Brain pericyte (primary cell): ENCODE measurements at regions not wholly inside any gene's neighbourhood (a gene's known extent, or its start where the extent isn't known, plus 50 kb on each side); places are given as distances from the start of the nearest gene placed in this dataset.
"Not testable (repeated sequence)": the region's sequence is repeated elsewhere in the genome, so short reads cannot be mapped to it uniquely, and the experiment has no call there.

Experiments used
- DNase-seq: peaks from one replicate; pipeline ENCODE4 v3.0.0-alpha.2; 2012; ENCODE audit warnings: low read depth, low spot score

DNA sequence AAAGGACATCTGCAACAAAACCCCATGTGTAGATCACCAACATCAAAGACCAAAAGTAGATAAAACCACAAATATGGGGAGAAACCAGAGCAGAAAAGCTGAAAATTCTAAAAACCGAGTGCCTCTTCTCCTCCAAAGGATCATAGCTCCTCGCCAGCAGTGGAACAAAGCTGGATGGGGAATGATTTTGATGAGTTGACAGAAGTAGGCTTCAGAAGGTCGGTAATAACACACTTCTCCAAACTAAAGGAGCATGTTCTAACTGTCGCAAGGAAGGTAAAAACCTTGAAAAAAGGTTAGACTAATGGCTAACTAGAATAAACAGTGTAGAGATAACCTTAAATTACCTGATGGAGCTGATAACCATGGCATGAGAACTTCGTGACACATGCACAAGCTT, 109.9 kb upstream of the SYNCRIP start:
- no peak for DNase-seq

DNA sequence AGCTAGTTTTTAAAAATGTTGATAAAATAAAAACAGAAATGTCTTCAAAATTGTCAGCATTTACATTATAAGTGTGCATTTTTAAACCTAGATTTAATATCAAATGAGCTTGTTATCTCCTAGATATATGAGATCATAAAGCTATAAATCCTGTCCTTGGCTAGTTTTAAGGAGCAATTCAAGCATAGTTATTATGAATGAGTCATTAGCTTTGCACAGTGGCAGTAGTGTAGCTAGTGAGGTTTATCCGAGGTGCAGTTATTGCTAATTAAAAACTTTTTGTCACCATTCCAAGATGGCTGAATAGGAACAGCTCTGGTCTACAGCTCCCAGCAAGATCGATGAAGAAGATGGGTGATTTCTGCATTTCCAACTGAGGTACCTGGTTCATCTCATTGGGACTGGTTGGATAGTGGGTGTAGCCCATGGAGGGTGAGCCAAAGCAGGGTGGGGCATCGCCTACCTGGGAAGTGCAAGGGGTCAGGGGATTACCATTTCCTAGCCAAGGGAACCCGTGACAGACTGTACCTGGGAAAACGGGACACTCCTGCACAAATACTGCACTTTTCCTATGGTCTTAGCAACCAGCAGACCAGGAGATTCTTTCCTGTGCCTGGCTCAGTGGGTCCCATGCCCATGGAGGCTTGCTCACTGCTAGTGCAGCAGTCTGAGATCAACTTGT, 108.8 kb upstream of the SYNCRIP start:
- DNase-seq: no peak

DNA sequence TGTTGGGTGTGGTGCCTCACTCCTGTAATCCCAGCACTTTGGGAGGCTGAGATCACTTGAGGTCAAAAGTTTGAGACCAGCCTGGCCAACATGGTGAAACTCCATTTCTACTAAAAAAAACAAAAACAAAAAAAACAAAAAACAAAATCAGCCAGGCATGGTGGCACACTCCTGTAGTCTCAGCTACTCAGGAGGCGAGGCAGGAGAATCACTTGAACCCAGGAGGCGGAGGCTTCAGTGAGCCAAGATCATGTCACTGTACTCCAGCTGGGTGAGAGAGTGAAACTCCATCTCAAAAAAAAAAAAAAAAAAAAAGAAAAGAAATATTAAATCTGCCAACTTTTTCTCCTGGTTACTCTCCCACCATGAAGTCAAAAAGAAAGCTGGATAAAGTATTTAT, 107.5 kb upstream of the SYNCRIP start:
- DNase-seq: not testable (repeated sequence)

DNA sequence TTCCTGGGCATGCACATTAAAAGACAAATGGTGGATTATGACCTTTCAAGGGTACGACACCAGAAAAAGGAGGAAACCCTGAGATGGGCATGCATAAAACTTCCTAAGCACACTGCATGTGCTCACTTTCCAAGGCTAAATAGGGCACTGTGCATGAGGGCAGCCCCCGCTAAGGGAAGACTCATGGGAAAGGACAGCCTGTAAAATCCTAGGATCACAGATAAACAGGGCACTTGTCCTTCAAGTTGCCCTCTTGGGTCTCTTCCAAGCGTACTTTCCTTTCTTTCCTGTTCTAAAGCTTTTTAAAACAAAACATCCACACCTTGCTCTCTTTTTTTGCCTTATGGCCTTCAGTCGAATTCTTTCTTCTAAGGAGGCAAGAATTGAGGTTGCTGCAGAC, 106.5 kb upstream of the SYNCRIP start:
- DNase-seq: no peak

DNA sequence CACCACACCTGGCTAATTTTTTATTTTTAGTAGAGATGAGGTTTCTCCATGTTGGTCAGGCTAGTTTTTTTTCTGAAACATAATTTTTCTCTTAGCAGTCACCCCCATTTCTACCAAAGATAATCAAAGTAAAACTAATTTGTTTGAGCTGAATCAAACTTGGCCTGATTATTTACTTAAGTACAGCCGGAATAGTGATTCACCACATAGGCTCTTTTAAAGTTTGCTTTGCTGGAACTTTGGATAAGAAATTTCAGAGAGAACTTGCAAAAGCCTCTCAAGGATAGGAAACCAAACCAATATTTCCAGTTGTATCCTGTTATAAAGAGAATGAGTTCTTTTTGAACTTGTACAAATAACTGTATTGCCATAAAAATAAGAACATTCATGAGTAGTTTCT, 105.0 kb upstream of the SYNCRIP start:
- no peak for DNase-seq

DNA sequence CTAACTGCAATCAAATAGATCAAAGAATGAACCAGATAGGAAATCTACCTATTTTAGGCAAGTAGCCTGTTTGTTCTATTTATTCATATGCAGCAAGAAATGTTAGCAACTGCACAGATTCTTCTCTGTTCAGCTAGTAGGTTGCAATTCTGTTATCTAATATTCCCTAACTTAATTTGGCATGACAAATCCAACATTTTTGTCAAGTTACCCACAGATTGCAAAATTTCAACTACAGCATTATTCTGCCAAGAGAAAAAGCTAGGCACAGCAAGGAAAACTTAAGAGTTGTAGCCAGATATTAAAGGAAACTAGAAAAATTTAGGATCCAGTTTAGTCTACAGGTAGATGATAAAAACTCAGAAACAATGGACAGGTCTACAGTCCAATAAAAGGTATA, 104.4 kb upstream of the SYNCRIP start:
- no peak for DNase-seq

DNA sequence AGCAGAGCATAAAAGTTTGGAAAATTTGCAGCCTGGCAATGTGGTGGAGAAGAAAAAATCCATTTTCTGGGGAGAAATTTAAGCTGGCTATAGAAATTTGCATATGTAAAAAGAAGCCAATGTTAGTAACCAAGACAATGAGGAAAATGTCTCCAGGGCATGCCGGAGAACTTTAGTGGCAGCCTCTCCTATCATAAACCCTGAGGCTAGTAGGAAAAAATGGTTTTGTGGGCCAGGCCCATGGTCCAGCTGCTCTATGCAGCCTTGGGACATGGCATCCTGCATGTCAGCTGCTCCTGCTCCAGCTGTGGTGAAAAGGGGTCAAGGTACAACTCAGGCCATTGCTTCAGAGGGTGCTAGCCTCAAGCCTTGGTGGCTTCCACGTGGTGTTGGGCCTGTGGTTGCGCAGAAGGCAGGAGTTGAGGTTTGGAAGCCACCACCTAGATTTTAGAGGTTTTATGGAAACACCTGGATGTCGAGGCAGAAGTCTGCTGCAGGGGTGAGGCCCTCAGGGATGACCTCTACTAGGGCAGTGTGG, 101.8 kb upstream of the SYNCRIP start:
- no peak for DNase-seq

DNA sequence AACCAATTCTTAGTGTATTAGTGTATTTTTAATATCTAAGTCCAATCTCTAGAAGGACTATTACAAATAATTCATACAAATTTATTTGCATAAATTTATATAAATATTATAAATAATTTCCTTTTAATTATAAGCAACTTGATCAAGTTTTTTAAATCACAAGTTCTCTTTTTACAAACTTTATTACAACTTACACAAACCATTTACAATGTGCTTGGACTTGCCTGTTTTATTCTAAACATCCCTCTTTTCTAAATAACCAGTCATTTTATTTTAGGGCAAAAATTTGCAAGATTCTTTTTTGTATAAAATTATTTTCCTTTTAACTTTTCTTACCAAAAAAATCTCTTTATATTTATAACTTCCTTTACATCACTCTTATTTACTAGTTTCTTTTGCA, 83.5 kb upstream of the SYNCRIP start:
- DNase-seq: no peak

DNA sequence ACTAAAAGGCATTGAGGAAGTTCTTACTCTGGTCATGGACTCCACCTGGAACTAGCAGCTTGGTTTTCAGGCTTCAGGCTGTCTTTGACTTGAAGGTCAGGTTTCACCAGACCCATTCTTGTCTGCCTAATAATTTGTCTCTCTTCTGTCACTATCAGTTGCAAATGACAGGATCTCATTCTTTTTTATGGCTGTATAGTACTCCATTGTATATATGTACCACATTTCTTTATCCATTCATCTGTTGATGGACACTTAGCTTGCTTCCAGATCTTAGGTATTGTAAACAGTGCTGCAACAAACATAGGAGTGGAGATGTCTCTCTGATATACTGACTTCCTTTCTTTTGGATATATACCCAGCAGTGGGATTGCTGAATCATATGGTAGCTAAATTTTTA, 73.1 kb upstream of the SYNCRIP start:
- no peak for DNase-seq

DNA sequence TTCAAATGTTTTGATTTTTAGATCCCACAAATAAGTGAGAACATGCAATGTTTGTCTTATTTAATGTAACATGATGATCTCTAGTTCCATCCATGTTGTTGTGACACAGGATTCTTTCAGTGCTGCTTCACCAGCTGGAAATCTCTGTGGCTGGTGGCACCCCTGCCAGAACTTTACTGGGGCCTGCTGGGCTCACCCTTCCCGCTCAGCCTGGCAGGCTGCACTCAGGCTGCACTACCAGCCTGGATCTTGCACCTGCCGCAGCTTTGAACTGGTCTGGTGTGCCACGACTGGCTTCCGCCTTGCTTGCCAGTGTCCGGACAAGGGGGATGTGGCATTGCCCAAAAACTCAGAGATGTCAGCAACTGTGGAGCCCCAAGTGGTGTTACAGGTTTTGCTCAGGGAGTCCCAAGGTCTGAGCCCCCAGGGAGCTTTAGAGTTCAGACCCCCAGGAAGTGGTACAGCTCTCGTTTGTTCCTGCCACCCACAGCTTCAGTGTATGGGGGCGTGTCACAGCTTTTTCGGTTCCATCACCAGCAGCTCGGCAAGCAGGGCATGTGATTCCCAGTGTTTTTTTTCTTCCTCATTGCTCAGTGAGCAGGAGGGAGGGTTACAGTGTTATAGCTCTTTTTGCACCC, 72.3 kb upstream of the SYNCRIP start:
- no peak for DNase-seq

DNA sequence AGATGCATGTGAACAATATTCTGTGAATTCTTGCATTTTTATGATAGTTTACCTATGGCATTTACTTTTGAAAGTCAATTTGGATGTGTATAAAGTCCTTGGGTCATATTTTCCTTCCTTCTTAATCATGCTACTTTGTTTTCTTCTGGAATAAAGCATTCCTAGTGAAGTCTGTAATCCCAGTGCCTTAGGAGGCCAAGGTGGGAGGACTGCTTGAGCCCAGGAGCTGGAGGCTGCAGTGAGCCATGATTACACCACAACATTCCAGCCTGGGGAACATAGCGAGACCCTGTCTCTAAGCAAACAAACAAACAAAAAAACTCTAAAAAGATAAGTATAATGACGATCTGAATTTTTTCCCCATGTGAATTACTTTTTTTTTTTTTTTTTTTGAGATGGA, 69.7 kb upstream of the SYNCRIP start:
- no peak for DNase-seq

DNA sequence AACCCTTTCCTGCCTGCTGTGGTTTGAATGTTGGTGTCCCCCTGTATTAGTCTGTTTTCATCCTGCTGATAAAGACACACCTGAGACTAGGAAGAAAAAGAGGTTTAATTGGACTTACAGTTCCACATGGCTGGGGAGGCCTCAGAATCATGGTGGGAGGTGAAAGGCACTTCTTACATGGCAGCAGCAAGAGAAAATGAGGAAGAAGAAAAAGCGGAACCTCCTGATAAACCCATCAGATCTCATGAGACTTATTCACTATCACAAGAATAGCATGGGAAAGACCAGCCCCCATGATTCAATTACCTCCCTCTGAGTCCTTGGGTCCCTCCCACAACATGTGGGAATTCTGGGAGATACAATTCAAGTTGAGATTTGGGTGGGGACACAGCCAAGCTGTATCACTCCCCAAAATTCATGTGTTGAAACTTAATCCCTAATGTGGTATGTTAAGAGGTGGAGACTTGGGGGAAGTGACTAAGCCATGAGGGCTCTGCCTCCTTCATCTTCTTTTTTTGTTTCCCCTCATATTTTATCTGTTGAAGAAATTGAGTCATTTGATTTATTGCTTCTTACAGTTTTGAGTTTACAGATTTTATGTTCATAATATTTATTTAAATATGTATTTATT, 64.9 kb upstream of the SYNCRIP start:
- DNase-seq: not testable (repeated sequence)

DNA sequence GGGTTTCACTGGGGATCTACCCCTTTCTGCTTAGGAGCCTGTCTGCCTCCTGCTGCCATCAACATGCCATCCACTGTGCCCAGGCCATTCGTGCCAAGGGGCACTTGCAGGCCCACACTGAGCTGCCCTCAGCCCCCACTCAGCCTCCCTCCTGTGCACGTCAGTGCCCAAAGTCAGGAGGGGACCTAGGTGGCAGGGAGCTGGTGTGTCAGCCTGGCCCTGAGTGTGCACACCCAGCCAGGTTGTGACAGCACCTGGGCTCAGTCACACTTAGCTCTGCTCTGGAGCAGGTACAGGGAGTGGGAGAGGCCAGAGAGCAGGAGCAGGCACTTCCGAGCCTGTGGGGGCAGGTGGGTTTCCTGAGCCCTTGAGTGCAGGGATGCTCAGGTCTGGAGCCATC, 63.6 kb upstream of the SYNCRIP start:
- DNase-seq: no peak

DNA sequence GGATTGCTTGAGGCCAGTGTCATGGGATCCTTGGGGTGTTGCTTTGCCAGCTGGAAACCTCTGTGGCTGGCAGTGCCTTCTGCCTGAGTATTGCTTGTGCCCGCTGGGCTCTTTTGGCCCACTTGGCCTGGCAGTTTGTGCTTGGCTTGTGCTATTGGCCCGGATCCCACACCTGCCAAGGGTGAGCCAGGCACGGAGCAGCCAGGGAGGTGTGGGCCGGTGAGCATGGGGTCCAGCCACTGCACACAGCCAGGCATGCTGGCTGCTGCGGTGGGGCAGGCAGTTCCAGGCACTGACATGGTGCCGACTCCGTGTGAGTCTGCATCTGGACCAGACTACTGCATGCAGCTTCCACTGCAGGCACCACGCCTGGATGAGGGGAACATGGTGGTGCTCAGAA, 62.5 kb upstream of the SYNCRIP start:
- DNase-seq: no peak

DNA sequence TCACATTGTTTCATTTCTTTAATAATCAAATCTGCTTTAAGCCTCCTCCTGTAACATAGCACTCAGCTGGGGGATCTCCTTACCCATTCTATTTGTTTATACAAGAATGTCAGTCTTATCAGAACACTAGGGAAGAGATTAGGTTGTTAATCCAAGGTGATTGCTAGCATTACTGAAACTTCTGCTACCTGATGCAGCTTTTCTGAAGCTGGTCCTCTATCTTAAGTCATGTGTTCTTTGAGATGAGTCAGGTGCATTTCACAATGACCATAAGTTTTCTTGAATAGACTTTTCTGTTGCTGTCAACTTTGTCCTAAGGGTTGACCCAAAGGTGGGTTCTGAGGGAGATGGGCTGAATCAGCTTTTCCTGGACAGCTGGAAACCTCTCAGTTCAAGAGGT, 60.7 kb upstream of the SYNCRIP start:
- no peak for DNase-seq
